Effector CD8-positive, alpha-beta T cell (primary cell): ENCODE measurements at regions not wholly inside any gene's neighbourhood (a gene's known extent, or its start where the extent isn't known, plus 50 kb on each side); places are given as distances from the start of the nearest gene placed in this dataset.

ENCODE experiments used
- DNase-seq: peaks from one replicate; lab custom pipeline; 2025; lab: John Stamatoyannopoulos, UW

GRCh38 chr2:14684516-14684915 lies 52.0 kb downstream of the LRATD1 start:
- DNase-seq = no peak

- DNase-seq = no peak
These were observed 58.4 kb downstream of the LRATD1 start for GRCh38 chr2:14690926-14691325.

GRCh38 chr2:14693874-14694273 lies 61.4 kb downstream of the LRATD1 start:
- DNase-seq = no peak

- DNase-seq = no peak
These were observed 68.2 kb downstream of the LRATD1 start for GRCh38 chr2:14700753-14701152.

GRCh38 chr2:14702258-14702657 lies 69.7 kb downstream of the LRATD1 start:
- DNase-seq = no peak

- DNase-seq = no peak
These were observed 73.7 kb downstream of the LRATD1 start for GRCh38 chr2:14706201-14706600.

GRCh38 chr2:14712111-14712510 lies 79.6 kb downstream of the LRATD1 start:
- no peak for DNase-seq

GRCh38 chr2:14713248-14713647 lies 80.7 kb downstream of the LRATD1 start:
- DNase-seq = no peak

- DNase-seq = no peak
These were observed 83.1 kb downstream of the LRATD1 start for GRCh38 chr2:14715600-14715999.

GRCh38 chr2:14716319-14716718 lies 83.8 kb downstream of the LRATD1 start:
- DNase-seq = no peak

- DNase-seq = no peak
These were observed 84.6 kb downstream of the LRATD1 start for GRCh38 chr2:14717131-14717530.

GRCh38 chr2:14720319-14720718 lies 87.8 kb downstream of the LRATD1 start:
- DNase-seq = no peak

- DNase-seq = no peak
These were observed 88.2 kb downstream of the LRATD1 start for GRCh38 chr2:14720739-14721138.

GRCh38 chr2:14722904-14723570 lies 90.5 kb downstream of the LRATD1 start:
- no peak for DNase-seq

- no peak for DNase-seq
These were observed 91.2 kb downstream of the LRATD1 start for GRCh38 chr2:14723684-14724083.

GRCh38 chr2:14735696-14736095 lies 103.2 kb downstream of the LRATD1 start:
- DNase-seq = no peak

- DNase-seq = no peak
These were observed 104.7 kb downstream of the LRATD1 start for GRCh38 chr2:14737201-14737600.

- no peak for DNase-seq
These were observed 111.3 kb downstream of the LRATD1 start for GRCh38 chr2:14743861-14744260.

GRCh38 chr2:14745288-14746076 lies 113.0 kb downstream of the LRATD1 start:
- no peak for DNase-seq

GRCh38 chr2:14746133-14746532 lies 113.6 kb downstream of the LRATD1 start:
- no peak for DNase-seq

GRCh38 chr2:14747447-14747846 lies 114.9 kb downstream of the LRATD1 start:
- DNase-seq = no peak

GRCh38 chr2:14749884-14750283 lies 117.4 kb downstream of the LRATD1 start:
- no peak for DNase-seq

GRCh38 chr2:14750433-14750832 lies 117.9 kb downstream of the LRATD1 start:
- DNase-seq = no peak

GRCh38 chr2:14751581-14751980 lies 119.1 kb downstream of the LRATD1 start:
- DNase-seq = no peak
